Nephron progenitor cell (in vitro differentiated cells): ENCODE measurements at regions not wholly inside any gene's neighbourhood (a gene's known extent, or its start where the extent isn't known, plus 50 kb on each side); places are given as distances from the start of the nearest gene placed in this dataset.

ENCODE experiments used
- DNase-seq: peaks from one replicate; pipeline ENCODE4 v3.0.0; 2021
- H3K27ac Mint-ChIP-seq: 2 replicates; pipeline ENCODE4 v1.8.0; 2021; ENCODE audit warnings: mild to moderate bottlenecking, moderate library complexity, mixed read lengths
- H3K27me3 Mint-ChIP-seq: 2 replicates; pipeline ENCODE4 v1.8.0; 2021; ENCODE audit warnings: mild to moderate bottlenecking, low read depth, mixed read lengths; ENCODE audit not compliant: poor library complexity
- H3K36me3 Mint-ChIP-seq: 2 replicates; pipeline ENCODE4 v1.8.0; 2021; ENCODE audit warnings: low read depth, mixed read lengths
- H3K4me1 Mint-ChIP-seq: 2 replicates; pipeline ENCODE4 v1.8.0; 2021; ENCODE audit warnings: mixed read lengths
- H3K4me3 Mint-ChIP-seq: 2 replicates; pipeline ENCODE4 v1.8.0; 2021; ENCODE audit warnings: mild to moderate bottlenecking, moderate library complexity, mixed read lengths
- H3K9me3 Mint-ChIP-seq: 2 replicates; pipeline ENCODE4 v1.8.0; 2021; ENCODE audit warnings: mild to moderate bottlenecking, moderate library complexity, mixed read lengths
- CTCF ChIP-seq: fragments of 200-600 bp; sonication (generic); IDR thresholded peaks from 2 replicates; pipeline ENCODE4 v1.5.0; 2021; ENCODE audit warnings: antibody characterized with exemption

DNA sequence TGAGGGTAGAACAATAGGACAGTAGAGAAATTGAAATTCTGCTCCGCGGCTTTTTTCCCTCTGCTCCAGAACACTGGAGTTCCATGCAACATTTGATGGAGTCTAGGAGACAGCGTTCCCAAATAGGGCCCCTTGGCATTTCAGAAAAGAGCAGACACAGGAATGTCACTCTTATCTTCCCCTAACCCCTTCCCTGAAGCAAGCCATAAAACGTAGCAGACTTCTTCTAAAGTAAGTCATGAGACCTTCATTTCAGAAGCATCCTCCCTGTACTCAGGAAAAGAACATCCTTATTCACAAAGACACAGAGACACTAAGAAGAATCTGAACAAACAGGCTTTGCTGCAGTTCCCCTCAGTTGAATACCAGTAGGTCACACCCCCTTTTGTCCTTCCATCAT, 296.1 kb upstream of the SOX9 start:
- Mint-ChIP-seq H3K27me3 (peaks cover 5% of the 10 kb centered on the region), H3K27ac (no peak overlapping the region), H3K4me1 (peaks cover 56% of the 10 kb centered on the region), H3K4me3 (no peak overlapping the region), H3K36me3 (no peaks in the 10 kb centered on the region), H3K9me3 (no peaks in the 10 kb centered on the region)
- DNase-seq: no peak
- no peak for TF ChIP-seq CTCF

- no peak for TF ChIP-seq CTCF
- Mint-ChIP-seq H3K27me3 (peaks cover 7% of the 10 kb centered on the region), H3K4me3 (no peak overlapping the region), H3K4me1 (peaks cover 54% of the 10 kb centered on the region), H3K9me3 (no peaks in the 10 kb centered on the region), H3K36me3 (no peaks in the 10 kb centered on the region), H3K27ac (no peak overlapping the region)
- DNase-seq: no peak
These were observed 295.1 kb upstream of the SOX9 start for GRCh38 chr17:71825687-71826086.

DNA sequence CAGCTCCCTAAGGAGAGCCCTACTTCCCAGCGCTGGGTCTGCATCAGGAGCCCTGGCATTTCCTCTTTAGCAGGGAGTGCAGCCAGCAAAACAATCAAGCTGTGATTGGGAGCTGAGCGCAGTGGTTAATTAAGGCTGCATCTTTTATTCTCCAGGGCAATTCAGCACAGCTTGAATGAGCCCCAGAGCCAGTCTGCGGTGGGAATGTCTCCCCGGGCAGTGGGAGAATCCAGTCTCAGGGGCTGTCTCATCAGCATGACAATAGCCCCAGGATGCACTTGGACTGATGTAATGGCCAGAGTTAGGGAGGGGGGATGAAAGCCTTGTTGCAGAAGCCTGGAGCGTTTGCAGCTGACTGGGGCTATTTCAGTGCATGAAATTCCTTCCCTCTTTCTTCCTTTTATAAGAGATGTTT, 292.6 kb upstream of the SOX9 start:
- DNase-seq: peak; percentile 21
- H3K9me3 Mint-ChIP-seq: no peaks in the 10 kb centered on the region
- H3K27ac Mint-ChIP-seq: no peak overlapping the region
- H3K4me3 Mint-ChIP-seq: no peak overlapping the region
- H3K36me3 Mint-ChIP-seq: no peaks in the 10 kb centered on the region
- no peak for TF ChIP-seq CTCF
- peaks cover 46% of the 10 kb centered on the region for H3K4me1 Mint-ChIP-seq
- H3K27me3 Mint-ChIP-seq: peaks cover 13% of the 10 kb centered on the region

- Mint-ChIP-seq H3K4me3 (peak overlapping the region; percentile 4), H3K36me3 (no peaks in the 10 kb centered on the region), H3K27me3 (peaks cover 22% of the 10 kb centered on the region), H3K9me3 (no peaks in the 10 kb centered on the region), H3K27ac (no peak overlapping the region), H3K4me1 (peaks cover 30% of the 10 kb centered on the region)
- no peak for TF ChIP-seq CTCF
- DNase-seq: peak; percentile 44
These were observed 290.0 kb upstream of the SOX9 start for GRCh38 chr17:71830866-71831265.

- Mint-ChIP-seq H3K4me3 (no peak overlapping the region), H3K36me3 (peaks cover 7% of the 10 kb centered on the region), H3K4me1 (no peaks in the 10 kb centered on the region), H3K27ac (no peak overlapping the region), H3K27me3 (no peaks in the 10 kb centered on the region), H3K9me3 (peaks cover 15% of the 10 kb centered on the region)
- no peak for TF ChIP-seq CTCF
- DNase-seq: no peak
These were observed 277.8 kb upstream of the SOX9 start for GRCh38 chr17:71842986-71843385.

- no peaks in the 10 kb centered on the region for H3K4me1 Mint-ChIP-seq
- H3K36me3 Mint-ChIP-seq: peaks cover 7% of the 10 kb centered on the region
- TF ChIP-seq CTCF: no peak
- no peaks in the 10 kb centered on the region for H3K27me3 Mint-ChIP-seq
- no peak overlapping the region for H3K4me3 Mint-ChIP-seq
- no peak for DNase-seq
- no peak overlapping the region for H3K27ac Mint-ChIP-seq
- H3K9me3 Mint-ChIP-seq: peaks cover 15% of the 10 kb centered on the region
These were observed 275.5 kb upstream of the SOX9 start for GRCh38 chr17:71845337-71845736.
